GM13977 (cell line): ENCODE measurements at regions not wholly inside any gene's neighbourhood (a gene's known extent, or its start where the extent isn't known, plus 50 kb on each side); places are given as distances from the start of the nearest gene placed in this dataset.

Experiments
- DNase-seq: peaks from one replicate; pipeline ENCODE4 v3.0.0; 2012; ENCODE audit warnings: low spot score
- in situ Hi-C: fragments of 300-500 bp; cut with MboI; formaldehyde crosslinking; loops from one replicate; pipeline ENCODE4 v1.12.0; 2022; ENCODE audit warnings: low sequenced_read_pairs, low pct_unique_long_range_greater_than_20kb, mixed read lengths, inconsistent platforms; ENCODE audit not compliant: unreplicated experiment
- TF ChIP-seq, protein P1 (sequence below): IDR thresholded peaks from 2 replicates; pipeline ENCODE4 v1.5.1; 2012; ENCODE audit warnings: mild to moderate bottlenecking, control low read depth; ENCODE audit not compliant: insufficient read depth; ENCODE audit errors: extremely low read depth, missing control alignments

DNA sequence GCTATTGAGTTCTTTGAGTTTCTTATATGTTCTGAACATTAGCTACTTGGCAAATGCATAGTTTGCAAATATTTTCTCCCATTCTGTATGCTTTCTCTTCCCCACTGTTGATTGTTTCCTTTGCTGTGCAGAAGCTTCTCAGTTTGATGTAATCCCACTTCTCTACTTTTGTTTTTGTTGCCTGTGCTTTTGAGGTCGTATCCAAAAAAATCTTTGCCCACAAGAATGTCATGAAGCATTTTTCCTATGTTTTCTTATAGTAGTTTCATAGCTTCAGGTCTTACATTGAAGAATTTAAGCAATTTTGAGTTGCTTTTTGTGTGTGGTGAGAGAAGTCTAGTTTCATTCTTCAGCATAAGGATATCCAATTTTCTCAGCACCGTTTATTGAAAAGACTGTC, 536.7 kb upstream of the ARGLU1 start:
- in situ Hi-C loops = no loop called here
- TF ChIP-seq, protein P1, sequence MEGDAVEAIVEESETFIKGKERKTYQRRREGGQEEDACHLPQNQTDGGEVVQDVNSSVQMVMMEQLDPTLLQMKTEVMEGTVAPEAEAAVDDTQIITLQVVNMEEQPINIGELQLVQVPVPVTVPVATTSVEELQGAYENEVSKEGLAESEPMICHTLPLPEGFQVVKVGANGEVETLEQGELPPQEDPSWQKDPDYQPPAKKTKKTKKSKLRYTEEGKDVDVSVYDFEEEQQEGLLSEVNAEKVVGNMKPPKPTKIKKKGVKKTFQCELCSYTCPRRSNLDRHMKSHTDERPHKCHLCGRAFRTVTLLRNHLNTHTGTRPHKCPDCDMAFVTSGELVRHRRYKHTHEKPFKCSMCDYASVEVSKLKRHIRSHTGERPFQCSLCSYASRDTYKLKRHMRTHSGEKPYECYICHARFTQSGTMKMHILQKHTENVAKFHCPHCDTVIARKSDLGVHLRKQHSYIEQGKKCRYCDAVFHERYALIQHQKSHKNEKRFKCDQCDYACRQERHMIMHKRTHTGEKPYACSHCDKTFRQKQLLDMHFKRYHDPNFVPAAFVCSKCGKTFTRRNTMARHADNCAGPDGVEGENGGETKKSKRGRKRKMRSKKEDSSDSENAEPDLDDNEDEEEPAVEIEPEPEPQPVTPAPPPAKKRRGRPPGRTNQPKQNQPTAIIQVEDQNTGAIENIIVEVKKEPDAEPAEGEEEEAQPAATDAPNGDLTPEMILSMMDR = no peak
- DNase-seq = no peak

DNA sequence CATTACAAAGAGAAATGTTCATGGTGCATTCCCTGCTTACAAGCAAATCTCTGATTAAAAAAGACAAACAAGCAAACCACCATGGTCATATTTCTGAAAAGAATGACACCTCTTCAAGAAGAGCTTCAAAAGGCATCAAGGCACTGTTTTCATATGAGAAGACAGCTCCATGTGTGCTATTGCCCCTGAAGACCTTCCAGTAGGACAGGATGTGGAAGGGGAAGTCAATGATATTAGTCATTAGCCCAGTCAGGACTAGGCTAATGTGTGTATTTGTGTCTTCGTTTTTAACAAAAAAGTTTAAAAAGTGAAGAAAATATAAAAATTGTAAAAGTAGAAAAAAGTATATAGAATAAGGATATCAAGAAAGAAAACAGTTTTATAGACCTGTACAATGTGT, 534.7 kb upstream of the ARGLU1 start:
- in situ Hi-C loops = no loop called here
- TF ChIP-seq, protein P1 = no peak
- no peak for DNase-seq

DNA sequence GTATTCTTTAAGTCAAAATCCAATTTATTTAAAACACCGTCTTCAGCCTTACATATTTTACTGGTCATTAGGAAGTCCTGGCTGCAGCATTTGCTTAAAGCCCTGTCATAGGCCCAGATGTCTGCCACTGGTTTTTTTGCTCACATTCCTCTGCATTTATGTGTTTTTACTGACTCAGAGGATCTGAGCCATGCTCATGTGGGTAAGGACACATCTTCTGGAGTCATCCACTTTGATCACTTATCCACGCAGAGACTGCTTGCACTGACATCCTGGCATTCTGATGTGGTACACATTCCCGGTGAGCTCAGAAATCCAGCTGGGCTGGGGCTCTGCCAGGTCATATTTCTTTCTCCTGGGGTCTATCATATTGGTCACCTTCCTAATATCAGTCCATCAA, 531.7 kb upstream of the ARGLU1 start:
- in situ Hi-C loops = no loop called here
- no peak for DNase-seq
- TF ChIP-seq, protein P1 = no peak

DNA sequence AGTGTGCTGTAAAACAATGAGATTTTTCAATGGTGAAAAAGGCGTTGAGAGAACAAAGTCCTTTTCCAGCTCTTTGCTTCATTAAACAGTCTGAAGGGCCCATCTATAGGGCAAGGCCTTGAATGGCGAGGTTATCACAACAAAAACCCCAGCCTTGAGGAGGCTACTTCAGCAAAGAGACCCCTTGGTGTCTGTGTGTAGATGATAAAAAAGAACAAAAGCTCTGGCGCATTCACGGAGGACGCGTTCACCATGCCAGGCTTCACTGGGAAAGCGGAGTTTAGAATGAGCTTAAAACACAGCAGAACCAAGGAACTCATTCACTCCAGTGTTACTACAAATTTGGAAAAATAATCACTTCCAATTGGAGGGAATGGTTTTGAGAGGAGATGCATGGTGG, 530.0 kb upstream of the ARGLU1 start:
- DNase-seq = no peak
- TF ChIP-seq, protein P1 = no peak
- in situ Hi-C loops = no loop called here

DNA sequence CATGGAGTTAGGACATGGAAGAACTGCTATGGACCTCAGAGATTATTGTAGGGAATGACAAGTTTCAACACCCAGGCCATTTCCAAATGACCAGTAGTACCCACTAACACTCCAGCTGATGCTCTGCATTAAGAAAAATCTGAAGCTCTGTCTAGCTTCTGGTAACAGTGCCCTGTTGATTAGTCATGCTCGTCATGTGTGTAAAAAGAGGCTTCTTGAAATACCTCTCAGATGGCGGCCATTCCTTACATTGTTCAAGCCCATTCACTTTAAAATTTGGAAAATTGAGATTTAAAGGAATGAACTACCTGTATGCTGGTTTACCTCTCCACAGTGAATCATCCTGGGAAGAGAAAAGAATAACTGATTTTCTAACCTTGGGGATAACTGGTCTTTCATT, 527.9 kb upstream of the ARGLU1 start:
- TF ChIP-seq, protein P1 = no peak
- in situ Hi-C loops = no loop called here
- no peak for DNase-seq

DNA sequence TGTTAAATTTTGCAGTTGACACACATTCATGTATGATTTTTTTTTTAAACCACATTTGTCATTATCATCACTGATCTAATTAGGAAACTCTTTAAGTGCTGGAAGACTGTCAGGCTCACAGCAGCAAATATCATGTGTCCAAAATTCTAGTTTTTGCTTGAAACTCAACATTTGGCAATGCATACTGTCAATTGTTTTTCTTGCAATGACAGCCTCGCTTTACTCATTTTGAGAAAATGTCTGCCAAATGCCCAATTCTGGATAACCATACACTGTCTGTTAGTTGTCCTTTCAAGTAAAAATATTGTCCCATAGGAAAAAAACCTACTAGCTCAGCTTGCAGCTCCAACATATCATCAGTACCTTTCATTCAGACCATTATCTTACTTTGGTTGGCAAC, 523.9 kb upstream of the ARGLU1 start:
- TF ChIP-seq, protein P1 = no peak
- in situ Hi-C loops = no loop called here
- DNase-seq = no peak

DNA sequence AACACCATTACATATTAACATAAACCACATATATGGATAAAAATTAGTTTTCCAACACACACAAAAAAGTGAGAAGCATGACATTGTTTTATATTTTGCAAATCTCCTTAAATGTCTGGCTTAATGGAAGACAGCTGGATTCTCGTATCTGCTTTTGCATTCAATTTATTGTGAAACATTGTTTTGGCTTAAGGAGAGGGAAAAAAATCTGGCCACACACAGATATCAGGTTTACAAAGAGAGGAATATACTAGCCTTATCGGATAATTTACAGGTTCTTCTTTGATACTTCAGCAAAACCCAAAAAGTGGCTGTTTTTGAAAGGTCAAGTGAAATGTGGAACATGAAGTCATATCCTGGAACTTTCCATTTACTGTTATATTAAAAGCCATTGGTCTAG, 523.5 kb upstream of the ARGLU1 start:
- TF ChIP-seq, protein P1 = no peak
- DNase-seq = no peak
- in situ Hi-C loops = no loop called here
